Activated CD4-positive, alpha-beta T cell treated with anti-CD3 and anti-CD28 coated beads, Interleukin-2, amount 50 U/mL, for 16 hours (primary cell): ENCODE measurements at regions not wholly inside any gene's neighbourhood (a gene's known extent, or its start where the extent isn't known, plus 50 kb on each side); places are given as distances from the start of the nearest gene placed in this dataset.
"Not testable (repeated sequence)": the region's sequence is repeated elsewhere in the genome, so short reads cannot be mapped to it uniquely, and the experiment has no call there.

Source experiments
- DNase-seq: peaks from one replicate; pipeline ENCODE4 v3.0.0-alpha.2; 2020

DNA sequence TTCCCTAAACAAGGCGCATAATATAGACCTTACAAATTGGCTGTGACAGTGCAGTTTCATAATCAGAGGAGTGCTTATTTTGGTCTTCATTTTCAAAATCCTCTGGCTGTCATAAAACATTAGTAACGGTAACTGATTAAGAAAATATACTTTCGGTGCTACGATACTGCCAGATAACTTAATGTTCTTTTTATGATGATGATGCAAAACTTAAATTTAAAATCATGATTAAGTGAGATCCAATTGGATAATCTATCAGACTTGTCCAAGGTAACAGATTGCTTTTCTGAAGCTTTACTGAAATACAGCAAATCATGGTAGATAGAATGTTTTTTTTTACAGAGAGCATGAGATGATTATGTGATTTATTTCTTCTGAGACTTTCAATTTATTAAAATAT, 364.2 kb upstream of the CNTN3 start:
- DNase-seq: no peak

DNA sequence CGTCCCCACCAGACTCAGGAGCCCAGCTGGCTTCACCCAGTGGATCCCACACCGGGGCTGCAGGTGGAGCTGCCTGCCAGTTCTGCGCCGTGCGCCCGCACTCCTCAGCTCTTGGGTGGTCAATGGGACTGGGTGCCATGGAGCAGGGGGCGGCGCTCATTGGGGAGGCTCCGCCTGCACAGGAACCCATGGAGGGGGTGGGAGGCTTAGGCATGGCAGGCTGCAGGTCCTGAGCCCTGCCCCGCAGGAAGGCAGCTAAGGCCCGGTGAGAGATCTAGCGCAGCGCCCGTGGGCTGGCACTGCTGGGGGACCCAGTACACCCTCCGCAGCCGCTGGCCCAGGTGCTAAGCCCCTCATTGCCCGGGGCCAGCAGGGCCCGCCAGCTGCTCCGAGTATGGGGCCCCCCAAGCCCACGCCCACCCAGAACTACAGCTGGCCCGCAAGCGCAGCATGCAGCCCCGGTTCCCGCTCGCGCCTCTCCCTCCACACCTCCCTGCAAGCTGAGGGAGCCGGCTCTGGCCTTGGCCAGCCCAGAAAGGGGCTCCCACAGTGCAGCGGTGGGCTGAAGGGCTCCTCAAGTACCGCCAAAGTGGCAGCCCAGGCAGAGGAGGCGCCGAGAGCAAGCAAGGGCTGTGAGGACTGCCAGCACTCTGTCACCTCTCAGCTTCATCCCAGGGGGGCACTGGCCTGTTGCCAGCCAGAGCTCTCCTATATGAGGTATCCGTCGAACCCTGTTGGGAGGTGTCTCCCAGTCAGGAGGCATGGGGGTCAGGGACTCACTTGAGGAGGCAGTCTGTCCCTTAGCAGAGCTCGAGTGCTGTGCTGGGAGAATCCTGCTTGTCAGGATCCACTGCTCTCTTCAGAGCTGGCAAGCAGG, 370.8 kb upstream of the CNTN3 start:
- not testable (repeated sequence) for DNase-seq

DNA sequence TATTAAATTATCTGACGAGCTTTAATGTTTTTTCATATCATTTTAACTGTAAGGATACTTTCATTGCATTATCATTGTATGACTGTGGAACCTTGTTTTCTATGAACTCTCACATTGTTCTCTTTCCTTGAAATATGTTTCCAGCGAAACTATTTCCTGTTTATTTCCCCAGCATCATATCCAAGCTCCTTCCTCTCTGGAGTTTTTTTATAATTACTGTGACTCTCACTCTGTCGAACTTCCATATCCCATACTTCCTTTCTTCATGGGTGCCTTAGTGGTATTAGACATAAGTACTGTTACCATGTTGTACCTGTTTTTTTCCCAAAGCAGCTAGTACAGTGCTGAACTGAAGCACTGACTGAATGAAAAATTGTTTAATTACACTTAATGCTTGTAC, 373.6 kb upstream of the CNTN3 start:
- no peak for DNase-seq

DNA sequence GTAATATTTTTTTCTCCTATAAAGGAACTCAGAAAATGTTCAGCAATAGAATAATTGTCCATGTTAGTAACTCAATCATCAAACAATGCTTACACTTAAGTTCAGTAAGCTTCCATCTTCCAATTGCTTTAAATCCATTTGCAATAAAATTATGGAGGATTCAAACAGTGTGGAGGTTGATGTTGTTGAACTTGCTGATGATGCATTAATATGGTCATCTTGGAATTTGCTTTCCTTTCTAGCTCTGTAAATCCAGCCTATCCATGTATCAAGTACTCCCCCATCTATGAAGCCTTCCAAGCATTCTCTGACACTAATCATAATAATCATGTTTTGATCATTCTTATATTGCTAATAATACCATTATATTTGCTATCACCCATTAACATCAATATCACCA, 378.4 kb upstream of the CNTN3 start:
- no peak for DNase-seq

DNA sequence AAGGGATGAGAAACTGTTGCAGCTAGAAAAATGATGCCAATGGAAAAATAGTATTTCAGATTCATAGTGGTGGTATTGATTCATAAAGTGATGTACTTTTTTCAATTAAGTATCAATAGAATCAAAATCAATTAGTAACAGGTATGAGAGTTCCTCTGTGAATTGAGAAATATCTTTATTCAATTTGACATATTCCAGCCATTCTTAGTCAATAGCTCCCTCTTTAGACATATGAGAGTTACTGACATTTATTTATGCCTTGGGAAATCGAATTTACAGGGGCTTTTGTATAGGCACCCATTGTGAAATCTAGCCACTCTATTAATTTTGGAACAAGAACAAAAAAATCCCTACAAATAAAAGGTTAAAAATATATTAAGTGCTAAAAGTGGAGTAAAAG, 386.9 kb upstream of the CNTN3 start:
- no peak for DNase-seq

DNA sequence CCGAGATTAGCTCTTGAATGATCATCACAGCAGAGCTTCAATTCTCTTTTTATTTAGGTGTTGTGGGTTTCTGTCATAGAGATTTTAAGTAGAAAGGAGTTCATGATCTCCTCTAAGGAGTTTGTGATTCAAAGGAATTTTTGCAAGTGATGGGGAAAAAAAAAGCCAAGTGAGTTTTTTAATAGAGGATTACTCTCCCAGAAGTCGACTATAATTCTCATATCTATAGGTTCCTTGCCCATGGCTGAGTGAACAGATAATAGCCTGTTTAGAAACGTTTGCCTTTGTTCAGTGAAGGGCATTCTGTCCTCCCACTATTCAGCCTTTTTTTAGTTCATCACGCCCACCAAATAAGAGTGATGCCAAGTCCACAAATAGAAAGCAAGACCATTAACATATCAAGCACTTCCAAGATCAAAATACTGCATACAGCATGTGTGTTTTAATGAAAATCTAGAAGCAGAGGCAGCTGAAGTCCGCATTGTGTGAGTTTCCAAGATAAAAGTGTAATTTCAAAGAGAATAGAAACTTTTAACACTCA, 398.4 kb upstream of the CNTN3 start:
- no peak for DNase-seq

DNA sequence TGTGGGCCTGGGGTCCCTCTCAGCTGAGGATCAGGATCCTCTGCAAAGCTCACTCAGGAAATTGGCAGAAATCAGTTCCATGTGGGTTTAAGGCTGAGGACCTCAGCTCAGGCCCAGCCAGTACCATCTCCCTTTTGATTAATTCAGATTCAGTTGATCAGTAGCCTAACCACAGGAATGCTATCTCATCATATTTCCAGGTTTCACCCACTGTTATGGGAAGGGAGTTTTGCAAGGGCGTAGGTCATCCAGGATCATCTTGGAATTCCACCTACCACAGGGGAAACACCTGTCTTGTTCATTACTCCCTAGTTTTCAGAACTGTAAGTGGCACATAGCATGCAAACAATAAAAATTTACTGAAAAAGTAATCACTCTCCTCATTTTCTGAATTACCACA, 399.5 kb upstream of the CNTN3 start:
- no peak for DNase-seq

DNA sequence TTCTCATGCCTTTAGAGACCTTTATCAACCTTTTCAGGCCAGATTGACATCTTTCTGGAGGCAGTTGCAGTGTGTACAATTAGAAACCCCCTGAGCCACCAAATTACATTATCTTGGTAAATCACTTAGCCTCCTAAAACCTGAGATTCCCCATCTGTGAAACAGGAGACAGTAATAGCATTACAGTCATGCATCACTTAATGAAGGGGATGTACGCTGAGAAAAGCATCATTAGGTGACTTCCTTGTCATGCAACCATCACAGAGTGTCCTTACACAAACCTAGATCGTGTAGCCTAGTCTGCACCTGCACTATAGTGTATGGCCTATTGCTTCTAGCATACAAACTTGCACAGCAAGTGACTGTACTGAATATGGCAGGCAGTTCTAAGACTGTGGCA, 400.8 kb upstream of the CNTN3 start:
- no peak for DNase-seq

DNA sequence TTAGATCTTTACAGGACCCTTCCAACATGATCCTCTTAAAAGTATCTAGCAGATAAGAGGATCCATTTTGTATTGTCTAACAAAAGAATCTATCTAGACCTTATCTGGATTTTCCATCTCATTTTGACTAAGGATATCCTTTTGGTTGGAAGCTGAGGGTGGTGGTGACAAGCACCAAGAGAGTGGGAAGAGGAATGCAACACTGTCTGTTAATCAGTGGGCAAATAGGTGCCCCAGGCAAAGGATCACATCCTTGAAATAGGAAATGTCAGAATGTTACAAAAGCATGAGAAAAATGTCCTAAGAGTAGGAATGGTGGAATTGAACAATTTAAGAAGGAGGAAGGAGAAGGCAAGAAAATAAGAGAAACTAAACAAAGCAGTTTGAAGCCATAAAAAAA, 420.7 kb upstream of the CNTN3 start:
- no peak for DNase-seq

DNA sequence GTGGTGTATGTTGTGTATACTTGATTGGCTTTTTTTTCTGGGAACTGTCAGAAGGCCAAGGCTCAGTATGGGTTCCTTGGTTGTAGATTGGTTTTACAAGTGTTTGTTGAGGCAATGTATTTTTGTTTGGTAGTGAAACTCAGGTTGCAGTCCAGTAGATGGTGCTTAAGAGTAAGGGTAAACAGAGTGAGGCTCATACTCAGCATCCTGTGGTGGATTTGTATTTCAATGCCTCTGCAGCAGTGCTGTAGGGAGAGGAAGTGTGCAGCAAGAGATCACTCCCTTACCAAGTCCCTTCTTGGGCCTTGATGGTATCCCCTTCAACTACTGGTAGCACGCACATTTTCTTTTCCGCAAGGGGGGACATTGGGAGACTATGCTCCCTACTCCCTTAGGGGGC, 428.5 kb upstream of the CNTN3 start:
- DNase-seq: no peak

DNA sequence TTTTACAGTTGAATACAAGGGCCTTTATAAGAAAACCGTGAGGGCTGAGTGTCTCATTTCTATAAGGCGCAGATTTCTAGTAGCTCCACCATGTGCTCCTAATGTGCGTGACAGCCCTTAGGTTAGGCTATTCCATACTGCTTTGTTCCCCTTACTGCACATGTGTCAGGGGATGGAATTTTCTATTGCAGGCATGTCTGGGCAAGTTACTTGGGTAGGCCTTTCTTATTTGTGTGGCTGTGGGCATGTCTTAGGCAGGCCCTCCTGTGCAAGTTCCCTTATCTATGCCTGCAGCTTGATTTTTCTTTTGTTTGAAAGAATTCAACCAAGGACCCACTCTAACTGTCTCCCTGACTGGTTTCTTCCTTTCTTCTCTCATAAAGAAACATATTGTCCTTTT, 434.2 kb upstream of the CNTN3 start:
- no peak for DNase-seq

DNA sequence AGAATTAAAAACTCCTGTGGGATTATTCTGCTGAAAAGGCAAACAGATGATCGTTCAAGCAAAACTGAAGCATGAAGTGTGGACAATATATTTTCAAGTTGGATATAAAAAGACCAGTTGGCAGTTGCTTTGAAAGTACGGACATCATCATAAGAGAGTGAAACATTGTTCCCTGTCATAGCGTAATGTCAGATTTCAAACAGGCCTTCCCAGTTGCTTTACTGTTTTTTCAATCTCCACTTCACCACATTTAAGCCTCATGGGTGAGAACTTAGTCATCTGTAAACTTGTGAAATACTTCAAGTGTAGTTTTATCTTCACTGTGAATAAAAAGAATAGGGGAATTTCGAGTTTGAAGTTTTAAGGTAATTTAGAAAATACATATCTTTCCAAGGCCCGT, 435.1 kb upstream of the CNTN3 start:
- DNase-seq: no peak

DNA sequence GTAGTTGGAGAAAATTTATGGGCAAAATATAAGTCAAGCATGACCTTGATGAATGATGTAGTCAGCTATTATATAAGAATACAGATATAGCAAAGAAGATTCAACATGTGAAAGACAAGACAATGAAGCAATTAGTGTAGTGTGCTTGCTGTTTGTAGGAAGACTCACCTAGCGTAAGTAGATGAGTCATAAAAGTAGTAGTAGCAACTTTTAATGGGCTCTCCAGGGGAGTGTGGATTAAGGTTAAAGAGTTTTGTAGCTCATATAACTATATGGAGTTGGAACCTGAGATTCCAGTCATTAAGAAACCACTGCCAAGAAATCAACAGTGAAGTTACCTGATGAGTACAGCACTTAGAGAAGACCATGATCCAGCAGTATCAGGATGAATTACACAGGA, 444.7 kb upstream of the CNTN3 start:
- DNase-seq: no peak

DNA sequence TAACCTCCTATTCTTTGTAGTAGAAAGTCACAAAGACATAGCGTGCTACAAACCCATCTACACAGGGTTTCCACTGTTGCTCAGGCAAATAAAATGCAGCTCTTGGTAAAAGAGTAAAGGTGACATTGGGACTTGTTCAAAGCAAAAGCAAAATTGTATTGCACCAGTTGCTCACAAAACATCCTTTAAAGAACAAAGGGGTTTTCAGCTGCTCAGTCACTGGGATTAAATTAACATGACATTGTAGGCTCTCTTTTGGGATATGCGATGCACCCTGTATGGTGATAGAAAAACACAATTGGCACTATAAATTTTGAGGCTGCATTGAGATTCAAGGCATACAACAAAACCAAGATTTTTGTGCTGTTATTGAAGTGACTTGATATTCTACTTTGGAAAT, 447.3 kb upstream of the CNTN3 start:
- DNase-seq: no peak

DNA sequence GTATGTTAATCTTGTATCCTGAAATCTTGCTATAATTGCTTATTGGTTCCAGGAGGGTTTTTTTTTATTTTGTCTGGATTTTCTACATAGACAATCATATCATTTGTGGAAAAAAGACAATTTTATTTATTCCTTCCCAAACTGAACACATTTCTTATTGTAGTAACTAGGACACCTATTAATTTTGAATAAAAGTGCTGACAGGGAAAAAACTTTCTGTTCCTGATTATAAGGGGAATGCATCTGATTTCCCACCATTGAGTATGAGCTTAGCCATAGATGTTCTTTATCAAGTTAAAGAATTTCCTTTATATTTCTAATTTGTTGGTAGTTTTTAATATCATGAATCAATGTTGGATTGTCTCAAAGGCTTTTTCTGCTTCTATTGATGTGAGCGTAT, 460.7 kb upstream of the CNTN3 start:
- no peak for DNase-seq

DNA sequence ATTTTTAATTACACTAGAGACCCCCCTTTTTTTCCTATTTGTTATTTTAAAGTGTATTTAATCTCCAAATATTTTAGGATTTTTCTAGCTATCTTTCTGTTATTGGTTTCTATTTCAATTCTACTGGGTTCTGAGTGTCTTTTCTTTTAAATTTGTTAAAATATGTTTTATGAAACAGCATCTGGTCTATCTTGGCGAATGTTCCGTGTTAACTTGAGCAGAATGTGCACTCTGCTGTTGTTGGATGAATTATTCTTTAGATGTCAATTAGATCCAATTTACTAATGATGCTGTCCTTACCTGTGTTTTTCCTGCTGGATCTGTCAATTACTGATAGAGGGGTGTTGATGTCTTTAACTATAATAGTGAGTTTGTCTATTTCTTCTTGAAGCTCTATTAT, 462.0 kb upstream of the CNTN3 start:
- no peak for DNase-seq

DNA sequence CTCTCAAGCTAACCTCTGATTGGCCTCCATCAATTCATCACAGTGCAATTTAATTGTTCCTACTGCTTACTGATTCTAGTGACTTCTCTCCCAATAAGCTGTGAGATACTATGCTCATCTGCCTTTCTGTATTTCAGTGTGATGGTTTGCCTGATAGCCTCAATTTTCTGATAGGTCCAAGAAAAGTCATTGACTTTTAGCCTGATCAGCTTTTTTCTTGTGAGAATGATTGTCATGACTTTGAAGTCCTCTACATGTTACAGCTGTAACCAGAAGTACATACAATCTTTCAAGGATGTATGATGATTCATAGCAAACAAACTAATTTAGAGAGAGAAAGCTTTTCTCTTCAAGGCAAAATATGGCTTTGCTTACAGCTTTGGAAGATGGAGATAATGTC, 463.8 kb upstream of the CNTN3 start:
- no peak for DNase-seq

DNA sequence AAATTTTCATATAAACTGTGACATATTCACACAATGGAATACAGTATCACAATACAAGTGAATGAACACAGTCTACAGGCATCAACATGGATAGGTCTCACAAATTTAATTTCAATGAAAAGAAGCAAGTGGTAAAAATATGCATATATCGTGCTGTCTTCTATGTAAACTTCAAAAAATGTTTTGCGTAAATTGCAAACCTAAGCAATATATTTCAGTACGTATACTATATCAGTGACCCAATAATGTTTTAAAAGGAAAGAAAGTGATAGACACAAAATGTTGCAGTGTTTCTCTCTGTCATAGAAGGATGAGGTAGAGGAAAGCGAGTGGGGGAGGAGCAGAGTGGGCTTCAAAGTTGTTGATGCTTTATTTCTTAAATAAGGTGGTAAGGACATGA, 468.4 kb upstream of the CNTN3 start:
- DNase-seq: no peak

DNA sequence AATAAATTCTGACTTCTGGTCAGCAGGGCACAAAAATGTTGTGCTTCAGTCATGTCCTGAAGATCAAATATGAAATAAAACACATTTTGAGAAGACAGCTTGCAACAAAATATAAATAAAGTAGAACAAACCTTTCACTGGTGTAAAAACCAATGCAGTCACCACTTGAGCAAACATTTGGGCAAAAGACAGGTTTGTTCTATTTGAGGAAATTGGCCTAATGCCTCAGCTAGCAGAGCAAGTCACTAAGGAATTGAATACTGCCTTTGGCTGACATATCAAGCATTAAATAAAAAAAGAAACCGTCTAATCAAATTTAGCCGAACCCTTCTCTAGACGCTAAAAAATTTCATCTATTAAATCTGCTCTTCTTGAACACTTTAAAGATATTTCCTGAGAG, 475.4 kb upstream of the CNTN3 start:
- no peak for DNase-seq

DNA sequence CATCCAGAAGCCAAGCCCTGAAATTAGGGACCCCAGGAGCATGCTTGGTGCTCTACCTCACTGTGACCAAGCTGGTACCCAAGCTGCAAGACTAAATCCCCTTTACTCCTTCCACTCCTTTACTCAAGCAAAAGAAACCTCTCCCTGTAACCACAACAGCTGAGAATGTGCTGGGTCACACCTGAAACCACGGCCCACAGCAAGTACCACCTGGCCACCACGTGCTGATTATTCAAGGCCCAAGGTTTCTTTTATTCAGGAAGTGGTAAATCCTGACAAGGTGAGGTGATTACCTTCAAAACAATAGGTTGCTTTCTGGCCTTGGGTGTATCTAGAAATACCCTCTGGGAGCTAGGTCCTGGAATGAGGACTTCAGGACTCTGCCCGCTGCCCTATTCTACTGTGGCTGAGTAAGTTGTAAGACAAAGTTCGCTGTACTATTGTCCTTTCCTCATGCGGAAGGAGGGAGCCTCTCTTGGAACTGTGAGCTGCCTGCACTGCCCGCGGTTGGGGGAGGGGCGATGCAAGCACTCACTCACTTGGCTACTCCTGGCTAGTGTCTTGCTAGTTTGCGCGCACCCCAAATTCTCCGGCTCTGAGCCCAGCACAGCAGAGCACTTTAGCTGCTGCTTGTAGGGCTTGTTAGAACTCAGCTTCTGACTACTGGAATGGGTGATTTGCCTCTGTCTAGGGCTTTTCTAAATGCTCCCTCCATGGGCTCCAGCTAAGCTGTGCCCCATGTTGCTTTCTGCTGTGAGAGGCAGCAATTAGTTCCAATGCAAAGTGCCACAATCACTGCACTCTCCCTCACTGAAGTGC, 487.1 kb upstream of the CNTN3 start:
- no peak for DNase-seq

DNA sequence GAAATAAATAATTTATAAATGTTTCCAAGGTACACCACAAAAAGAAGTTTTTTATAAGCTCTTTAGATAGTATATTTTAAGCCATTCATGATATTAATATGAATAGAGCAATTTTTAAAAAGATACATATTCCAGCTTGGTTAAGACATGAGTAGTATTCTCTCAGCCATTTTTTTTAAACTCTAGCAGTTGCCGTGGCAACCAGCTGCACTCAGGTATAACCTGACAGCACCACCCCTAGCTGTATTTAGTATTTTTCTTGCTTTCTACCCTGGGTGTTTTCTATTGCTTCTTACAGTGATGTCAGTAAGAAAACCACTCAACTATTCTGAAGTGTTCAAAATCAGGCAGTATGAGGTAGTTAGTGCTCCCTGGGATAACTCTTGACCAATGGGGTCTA, 496.3 kb upstream of the CNTN3 start:
- DNase-seq: no peak

DNA sequence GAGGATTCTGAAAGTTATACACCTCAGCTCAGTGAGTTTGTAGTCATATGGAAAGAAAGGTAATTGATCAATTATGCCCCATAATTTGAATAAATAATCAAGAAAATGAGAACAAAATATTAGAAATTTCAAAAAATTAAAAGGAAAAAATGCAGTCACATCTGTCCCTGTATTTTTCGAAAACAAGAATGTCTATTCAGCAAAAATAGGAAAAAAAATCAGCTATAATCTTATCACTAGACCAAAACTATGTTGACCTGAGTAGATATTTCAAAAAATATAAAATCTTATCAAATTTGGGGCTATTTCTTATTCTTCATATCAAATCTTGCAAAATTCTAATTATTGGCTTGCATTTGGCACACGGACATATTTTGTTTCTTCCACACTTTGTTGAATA, 501.2 kb upstream of the CNTN3 start:
- no peak for DNase-seq

DNA sequence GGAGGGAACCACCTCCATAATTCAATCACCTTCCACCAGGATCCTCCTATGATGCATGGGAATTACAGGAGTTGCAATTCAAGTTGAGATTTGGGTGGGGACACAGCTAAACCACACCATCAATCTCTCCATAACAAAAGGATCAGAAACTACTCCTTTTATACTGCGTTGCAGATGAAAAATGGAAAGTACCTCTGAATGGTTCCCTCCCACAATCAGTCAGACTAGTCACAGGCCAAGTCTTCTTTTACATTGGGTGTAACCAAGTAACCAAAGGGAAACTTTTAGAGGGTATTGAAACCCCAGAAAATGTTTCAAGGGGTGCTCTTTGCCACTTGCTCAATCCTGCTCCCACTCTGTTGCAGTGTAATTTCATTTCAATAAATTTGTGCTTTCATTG, 504.3 kb upstream of the CNTN3 start:
- no peak for DNase-seq

DNA sequence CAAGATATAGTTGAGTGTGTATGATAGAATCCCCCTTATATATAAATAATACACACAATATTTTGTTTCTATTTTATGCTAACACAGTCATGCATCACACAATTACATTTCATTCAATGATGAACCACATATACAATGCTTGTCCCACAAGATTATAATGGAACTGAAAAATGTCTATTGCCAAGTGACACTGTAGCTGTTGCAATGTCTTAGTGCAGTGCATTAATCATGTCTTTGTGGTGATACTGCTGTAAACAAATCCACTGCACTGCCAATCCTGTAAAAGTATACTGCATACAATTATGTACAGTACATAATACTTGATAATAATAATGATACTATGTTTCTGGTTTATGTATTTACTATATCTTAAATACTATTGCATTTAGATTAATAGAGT, 512.1 kb upstream of the CNTN3 start:
- no peak for DNase-seq
